ENCODE measurements at regions not wholly inside any gene's neighbourhood (a gene's known extent, or its start where the extent isn't known, plus 50 kb on each side); places are given as distances from the start of the nearest gene placed in this dataset.

GRCh38 chr4:58081356-58081755 is 971.2 kb upstream of the IGFBP7 start:
- CTCF ChIA-PET = no interaction called here

GRCh38 chr4:58075724-58076123 is 965.5 kb upstream of the IGFBP7 start:
- H3K27ac ChIP-seq (ENCODE audit: low read depth in 1 of 2, low read length in 2 of 2) = no peak overlapping the region
- no peaks in the 10 kb centered on the region for H3K9me3 ChIP-seq (ENCODE audit: control insufficient read depth in 1 of 2, insufficient read depth in 1 of 2, low read length in 2 of 2)
- ATAC-seq (ENCODE audit: poor library complexity) (no peak), DNase-seq (no peak)
- ChIA-PET CTCF (no interaction called here), POLR2A (no interaction called here)
- Mint-ChIP-seq H3K4me1 (ENCODE audit: low read depth) (no peaks in the 10 kb centered on the region), H3K36me3 (ENCODE audit: low read depth) (no peaks in the 10 kb centered on the region), H3K4me3 (no peak overlapping the region), H3K27ac (no peak overlapping the region), H3K9me3 (peaks cover 4% of the 10 kb centered on the region), H3K27me3 (no peaks in the 10 kb centered on the region)
- no peak overlapping the region for H3K4me3 ChIP-seq (ENCODE audit: low read length)
- no peak for TF ChIP-seq CTCF (IDR thresholded peaks at IDR 0.05)
- intact Hi-C loops (cut with DNase I, micrococcal nuclease) = no loop called here
- no peaks in the 10 kb centered on the region for H3K4me1 ChIP-seq (ENCODE audit: insufficient read depth, low read length)
- H3K27me3 ChIP-seq (ENCODE audit: control insufficient read depth in 1 of 2, insufficient read depth in 2 of 2, low read length in 2 of 2) = no peaks in the 10 kb centered on the region
- no peaks in the 10 kb centered on the region for H3K36me3 ChIP-seq (ENCODE audit: insufficient read depth, low read length)

More at GRCh38 chr4:58081356-58081755, 971.2 kb upstream of the IGFBP7 start:
- Mint-ChIP-seq H3K4me1 (ENCODE audit: low read depth) (no peaks in the 10 kb centered on the region), H3K4me3 (no peak overlapping the region), H3K27ac (no peak overlapping the region), H3K9me3 (peaks cover 5% of the 10 kb centered on the region), H3K36me3 (ENCODE audit: low read depth) (no peaks in the 10 kb centered on the region), H3K27me3 (no peaks in the 10 kb centered on the region)
- DNase-seq (no peak), ATAC-seq (ENCODE audit: poor library complexity) (no peak)
- H3K4me3 ChIP-seq (ENCODE audit: low read length) = no peak overlapping the region
- POLR2A ChIA-PET = no interaction called here
- intact Hi-C loops (cut with DNase I, micrococcal nuclease) = no loop called here
- H3K27ac ChIP-seq (ENCODE audit: low read depth in 1 of 2, low read length in 2 of 2) = no peak overlapping the region
- no peaks in the 10 kb centered on the region for H3K36me3 ChIP-seq (ENCODE audit: insufficient read depth, low read length)
- H3K9me3 ChIP-seq (ENCODE audit: control insufficient read depth in 1 of 2, insufficient read depth in 1 of 2, low read length in 2 of 2) = no peaks in the 10 kb centered on the region
- no peaks in the 10 kb centered on the region for H3K4me1 ChIP-seq (ENCODE audit: insufficient read depth, low read length)
- no peak for TF ChIP-seq CTCF (IDR thresholded peaks at IDR 0.05)
- no peaks in the 10 kb centered on the region for H3K27me3 ChIP-seq (ENCODE audit: control insufficient read depth in 1 of 2, insufficient read depth in 2 of 2, low read length in 2 of 2)

GRCh38 chr4:58074382-58074781 is 964.2 kb upstream of the IGFBP7 start:
- Mint-ChIP-seq H3K4me1 (ENCODE audit: low read depth) (no peaks in the 10 kb centered on the region), H3K4me3 (no peak overlapping the region), H3K27me3 (no peaks in the 10 kb centered on the region), H3K36me3 (ENCODE audit: low read depth) (no peaks in the 10 kb centered on the region), H3K9me3 (peaks cover 2% of the 10 kb centered on the region), H3K27ac (no peak overlapping the region)
- H3K27me3 ChIP-seq (ENCODE audit: control insufficient read depth in 1 of 2, insufficient read depth in 2 of 2, low read length in 2 of 2) = no peaks in the 10 kb centered on the region
- no peak overlapping the region for H3K4me3 ChIP-seq (ENCODE audit: low read length)
- no peak for DNase-seq
- ChIA-PET POLR2A (no interaction called here), CTCF (no interaction called here)
- no peaks in the 10 kb centered on the region for H3K36me3 ChIP-seq (ENCODE audit: insufficient read depth, low read length)
- intact Hi-C loops (cut with DNase I, micrococcal nuclease) = no loop called here
- TF ChIP-seq CTCF (IDR thresholded peaks at IDR 0.05) = no peak
- H3K27ac ChIP-seq (ENCODE audit: low read depth in 1 of 2, low read length in 2 of 2) = no peak overlapping the region
- no peak for ATAC-seq (ENCODE audit: poor library complexity)
- no peaks in the 10 kb centered on the region for H3K9me3 ChIP-seq (ENCODE audit: control insufficient read depth in 1 of 2, insufficient read depth in 1 of 2, low read length in 2 of 2)
- no peaks in the 10 kb centered on the region for H3K4me1 ChIP-seq (ENCODE audit: insufficient read depth, low read length)

Measured in CD4-positive, alpha-beta T cell (primary cell).